ENCODE measurements at regions not wholly inside any gene's neighbourhood (a gene's known extent, or its start where the extent isn't known, plus 50 kb on each side); places are given as distances from the start of the nearest gene placed in this dataset.
A peak's percentile ranks its signal among the peaks of the same experiment; 100 is the strongest.

DNA sequence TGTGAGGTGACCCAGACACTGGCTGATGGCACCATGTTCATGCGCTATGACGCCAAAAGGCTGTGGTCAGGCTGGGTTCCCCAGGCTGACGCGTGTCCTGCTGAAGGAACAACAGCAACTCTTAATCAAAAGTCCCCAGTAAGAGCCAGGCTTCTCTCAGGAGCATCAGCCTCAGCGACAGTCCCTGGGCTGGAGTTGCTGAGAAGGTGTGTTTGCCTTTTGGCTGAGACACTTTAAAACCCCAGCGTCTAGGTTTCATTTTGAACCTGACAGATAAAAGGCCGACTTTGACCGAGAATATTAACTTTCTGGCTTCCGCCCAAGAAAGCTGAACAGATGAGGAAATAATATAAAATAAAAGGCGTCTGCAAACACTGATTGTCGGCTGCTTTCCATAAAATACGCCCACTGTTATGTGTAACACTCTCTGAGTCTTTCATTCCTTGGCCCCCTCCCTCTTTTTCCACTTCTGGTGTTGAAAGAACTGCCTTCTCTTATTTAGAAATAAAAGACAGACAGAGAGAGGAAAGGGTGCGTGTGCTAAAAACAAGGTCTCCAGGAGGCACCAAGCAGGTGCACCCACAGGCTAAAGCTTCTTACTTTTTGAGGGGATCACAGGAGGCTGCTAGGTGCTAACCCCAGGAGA is 373.6 kb downstream of the MID1IP1 start:
- H3K27me3 ChIP-seq: no peaks in the 10 kb centered on the region
- no peaks in the 10 kb centered on the region for H3K9me3 ChIP-seq
- intact Hi-C loops (cut with DNase I): no loop called here
- no peak for DNase-seq
- no peaks in the 10 kb centered on the region for H3K4me1 ChIP-seq
- TF ChIP-seq POLR2A (IDR thresholded peaks at IDR 0.05): no peak
- TF ChIP-seq, protein P1, sequence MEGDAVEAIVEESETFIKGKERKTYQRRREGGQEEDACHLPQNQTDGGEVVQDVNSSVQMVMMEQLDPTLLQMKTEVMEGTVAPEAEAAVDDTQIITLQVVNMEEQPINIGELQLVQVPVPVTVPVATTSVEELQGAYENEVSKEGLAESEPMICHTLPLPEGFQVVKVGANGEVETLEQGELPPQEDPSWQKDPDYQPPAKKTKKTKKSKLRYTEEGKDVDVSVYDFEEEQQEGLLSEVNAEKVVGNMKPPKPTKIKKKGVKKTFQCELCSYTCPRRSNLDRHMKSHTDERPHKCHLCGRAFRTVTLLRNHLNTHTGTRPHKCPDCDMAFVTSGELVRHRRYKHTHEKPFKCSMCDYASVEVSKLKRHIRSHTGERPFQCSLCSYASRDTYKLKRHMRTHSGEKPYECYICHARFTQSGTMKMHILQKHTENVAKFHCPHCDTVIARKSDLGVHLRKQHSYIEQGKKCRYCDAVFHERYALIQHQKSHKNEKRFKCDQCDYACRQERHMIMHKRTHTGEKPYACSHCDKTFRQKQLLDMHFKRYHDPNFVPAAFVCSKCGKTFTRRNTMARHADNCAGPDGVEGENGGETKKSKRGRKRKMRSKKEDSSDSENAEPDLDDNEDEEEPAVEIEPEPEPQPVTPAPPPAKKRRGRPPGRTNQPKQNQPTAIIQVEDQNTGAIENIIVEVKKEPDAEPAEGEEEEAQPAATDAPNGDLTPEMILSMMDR (IDR thresholded peaks at IDR 0.05): no peak
- no peak overlapping the region for H3K4me3 ChIP-seq (replicated peaks in 1 of 3)
- H3K36me3 ChIP-seq: no peaks in the 10 kb centered on the region
- H3K27ac ChIP-seq: no peak overlapping the region
- WGBS, 2 donors: 69 to 76% methylated on average over 12 to 13 of the region's 13 CpGs

DNA sequence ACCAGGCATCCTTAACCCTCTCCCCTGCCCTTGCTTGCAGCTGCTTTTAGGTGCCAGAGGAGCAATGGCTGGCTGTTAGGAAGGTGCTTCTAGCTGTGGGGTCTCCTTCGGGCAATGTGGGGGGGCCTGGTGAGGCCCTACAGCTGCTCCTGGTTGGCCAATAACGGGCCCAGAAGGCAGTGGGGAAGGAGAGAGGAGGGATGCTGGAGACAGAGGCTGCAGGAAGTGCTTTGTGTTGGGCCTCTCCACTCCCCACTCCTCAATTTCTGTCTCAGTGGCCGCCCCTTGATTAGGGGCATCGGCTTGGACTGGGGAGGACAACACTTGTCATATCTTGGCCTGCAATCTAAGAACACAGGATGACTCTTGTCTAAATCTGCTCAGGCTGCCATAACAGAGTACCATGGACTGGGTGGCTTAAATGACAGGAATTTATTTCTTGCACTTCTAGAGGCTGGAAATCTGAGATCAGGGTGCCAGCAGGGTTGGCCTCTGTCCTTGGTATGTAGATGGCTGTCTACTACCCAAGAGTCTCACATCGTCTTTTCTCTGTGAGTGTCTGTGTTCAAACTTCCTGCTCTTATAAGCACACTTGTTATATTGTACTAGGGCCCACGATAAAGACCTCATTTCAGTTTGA is 374.3 kb downstream of the MID1IP1 start:
- intact Hi-C loops (cut with DNase I): no loop called here
- 48 to 58% methylated on average over 2 to 4 of the region's 6 CpGs for WGBS, 2 donors
- H3K4me1 ChIP-seq: no peaks in the 10 kb centered on the region
- H3K4me3 ChIP-seq (replicated peaks in 1 of 3): no peak overlapping the region
- DNase-seq: no peak
- H3K27ac ChIP-seq: no peak overlapping the region
- H3K9me3 ChIP-seq: no peaks in the 10 kb centered on the region
- H3K27me3 ChIP-seq: no peaks in the 10 kb centered on the region
- no peaks in the 10 kb centered on the region for H3K36me3 ChIP-seq
- TF ChIP-seq, protein P1 (IDR thresholded peaks at IDR 0.05): no peak
- TF ChIP-seq POLR2A (IDR thresholded peaks at IDR 0.05): no peak

DNA sequence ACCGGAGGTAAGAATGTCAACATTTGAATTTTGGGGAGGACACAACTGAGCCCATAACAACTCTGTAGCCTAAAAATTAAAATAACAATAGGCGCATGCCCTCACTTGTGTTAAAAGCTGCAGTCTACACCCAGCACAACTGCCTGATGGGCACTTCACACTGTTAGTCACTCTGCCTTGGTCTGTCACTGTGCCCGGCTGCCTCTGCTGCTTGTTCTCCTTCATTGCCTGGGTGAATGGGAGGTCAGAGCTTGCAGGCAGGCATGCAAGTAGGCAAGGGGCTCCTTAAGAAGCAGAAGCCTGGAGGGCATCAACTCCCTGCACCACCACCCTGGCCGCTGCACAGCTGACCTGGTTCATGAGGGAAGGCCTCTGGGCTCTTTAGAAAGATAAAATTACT is 374.8 kb downstream of the MID1IP1 start:
- H3K27ac ChIP-seq: no peak overlapping the region
- H3K4me1 ChIP-seq: no peaks in the 10 kb centered on the region
- DNase-seq: peak; percentile 47 to 57
- no peaks in the 10 kb centered on the region for H3K36me3 ChIP-seq
- intact Hi-C loops (cut with DNase I): no loop called here
- 58 to 69% methylated on average over 2 to 4 of the region's 4 CpGs for WGBS, 2 donors
- no peaks in the 10 kb centered on the region for H3K27me3 ChIP-seq
- TF ChIP-seq, protein P1 (IDR thresholded peaks at IDR 0.05): no peak
- TF ChIP-seq POLR2A (IDR thresholded peaks at IDR 0.05): no peak
- H3K9me3 ChIP-seq: no peaks in the 10 kb centered on the region
- no peak overlapping the region for H3K4me3 ChIP-seq (replicated peaks in 1 of 3)

DNA sequence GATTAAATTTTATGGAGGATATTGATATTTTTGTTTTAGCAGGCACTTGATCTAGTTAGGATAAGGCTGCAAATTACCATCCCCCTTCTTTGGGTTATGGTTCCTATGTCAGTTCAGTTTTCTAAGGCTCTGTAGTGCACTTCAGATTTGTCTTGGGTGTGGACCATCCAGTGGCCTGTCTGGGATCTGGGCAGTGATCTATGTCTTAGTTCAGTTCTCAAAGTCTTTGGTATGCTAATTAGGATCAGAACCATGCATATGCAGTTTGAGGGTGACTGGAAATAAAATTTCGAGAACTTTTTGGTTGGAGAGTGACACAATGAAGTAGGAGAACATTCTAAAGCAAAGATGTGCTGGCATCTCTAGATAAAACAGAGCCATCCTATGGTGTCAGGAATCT is 388.2 kb downstream of the MID1IP1 start:
- no peak for TF ChIP-seq POLR2A (IDR thresholded peaks at IDR 0.05)
- TF ChIP-seq, protein P1 (IDR thresholded peaks at IDR 0.05): no peak
- Histone ChIP-seq H3K27ac (no peak overlapping the region), H3K36me3 (no peaks in the 10 kb centered on the region), H3K4me1 (no peaks in the 10 kb centered on the region), H3K27me3 (no peaks in the 10 kb centered on the region), H3K4me3 (replicated peaks in 1 of 3) (no peak overlapping the region), H3K9me3 (no peaks in the 10 kb centered on the region)
- intact Hi-C loops (cut with DNase I): no loop called here
- no peak for DNase-seq
- WGBS, 2 donors: 85 to 100% methylated on average over 1 of the region's 1 CpG

DNA sequence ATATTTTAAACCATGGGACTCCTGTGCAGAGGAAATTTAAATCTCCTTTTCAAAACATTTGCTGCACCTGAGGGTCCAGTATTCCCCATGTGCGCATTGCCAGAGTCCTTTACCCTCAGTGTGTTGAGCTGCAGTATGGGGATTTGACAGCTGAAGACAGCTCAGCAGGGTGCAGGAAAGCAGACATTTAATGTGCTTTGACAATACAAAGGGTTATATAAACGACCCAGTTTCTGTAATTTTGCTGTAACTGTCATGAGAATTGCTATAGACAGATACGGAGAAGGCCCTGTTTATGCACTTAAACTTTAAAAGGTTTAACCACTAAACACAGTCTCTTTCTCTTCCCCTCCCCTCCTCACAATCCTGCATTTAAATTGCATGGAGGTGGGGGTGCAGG is 393.4 kb downstream of the MID1IP1 start:
- no peak overlapping the region for H3K4me3 ChIP-seq (replicated peaks in 1 of 3)
- H3K9me3 ChIP-seq: no peaks in the 10 kb centered on the region
- H3K4me1 ChIP-seq: no peaks in the 10 kb centered on the region
- WGBS, 2 donors: 50 to 59% methylated on average over 3 of the region's 3 CpGs
- no peaks in the 10 kb centered on the region for H3K36me3 ChIP-seq
- no peak overlapping the region for H3K27ac ChIP-seq
- no peak for DNase-seq
- TF ChIP-seq, protein P1 (IDR thresholded peaks at IDR 0.05): no peak
- no peak for TF ChIP-seq POLR2A (IDR thresholded peaks at IDR 0.05)
- intact Hi-C loops (cut with DNase I): no loop called here
- H3K27me3 ChIP-seq: no peaks in the 10 kb centered on the region

All from thyroid gland (tissue), 4 donors.